ENCODE measurements at regions not wholly inside any gene's neighbourhood (a gene's known extent, or its start where the extent isn't known, plus 50 kb on each side); places are given as distances from the start of the nearest gene placed in this dataset.

GRCh38 chr12:92042791-92043531 is 102.7 kb downstream of the BTG1 start:
- Histone ChIP-seq H3K9me3 (ENCODE audit: insufficient read depth, low read length) (no peaks in the 10 kb centered on the region), H3K4me1 (ENCODE audit: low read length) (peaks cover 70% of the 10 kb centered on the region), H4K20me1 (ENCODE audit: insufficient read depth, low read length) (no peaks in the 10 kb centered on the region), H3K36me3 (replicated peaks; ENCODE audit: low read depth, low read length) (peaks cover 4% of the 10 kb centered on the region), H3K9ac (ENCODE audit: low read length) (no peak overlapping the region), H3K4me3 (ENCODE audit: low read length) (no peak overlapping the region), H3K27ac (ENCODE audit: low read length) (no peak overlapping the region), H3K4me2 (ENCODE audit: low read length) (no peak overlapping the region), H2AFZ (ENCODE audit: low read depth, low read length) (no peak overlapping the region), H3K27me3 (ENCODE audit: low read depth, low read length) (no peaks in the 10 kb centered on the region), H3K79me2 (ENCODE audit: low read length) (peaks cover 27% of the 10 kb centered on the region)
- TF ChIP-seq EZH2phosphoT487 (IDR thresholded peaks at IDR 0.05; ENCODE audit: low read depth) (no peak), CTCF (IDR thresholded peaks at IDR 0.05; ENCODE audit: low read depth, low read length) (no peak)

DNA sequence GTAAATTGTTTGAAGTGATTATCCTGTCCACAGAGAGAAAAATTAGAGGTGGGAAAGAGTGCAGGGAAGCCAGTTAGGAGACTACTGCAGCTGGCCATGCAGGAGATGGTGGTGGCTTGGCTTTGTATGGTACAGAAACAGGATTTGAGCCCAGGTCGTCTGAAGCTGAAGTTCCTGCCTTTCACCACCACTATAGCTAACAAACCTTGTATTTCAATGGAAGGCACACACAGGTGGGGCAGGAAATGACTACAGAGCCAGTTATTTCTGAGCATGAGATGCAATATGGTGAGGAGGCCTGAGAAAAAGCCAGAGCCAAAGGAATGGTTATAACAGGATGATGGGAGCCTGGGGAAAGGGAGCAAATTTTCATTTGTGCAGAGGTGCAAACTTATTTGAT is 103.9 kb downstream of the BTG1 start:
- Histone ChIP-seq H4K20me1 (ENCODE audit: insufficient read depth, low read length) (no peaks in the 10 kb centered on the region), H3K9ac (ENCODE audit: low read length) (no peak overlapping the region), H3K27me3 (ENCODE audit: low read depth, low read length) (no peaks in the 10 kb centered on the region), H3K79me2 (ENCODE audit: low read length) (peaks cover 23% of the 10 kb centered on the region; the same call in 1 of the 2 replicates), H3K4me1 (ENCODE audit: low read length) (peaks cover 70% of the 10 kb centered on the region), H3K4me3 (ENCODE audit: low read length) (no peak overlapping the region), H3K4me2 (ENCODE audit: low read length) (0 out of 2 replicates have a peak overlapping the region, but pooled peaks have one; percentile 10), H3K9me3 (ENCODE audit: insufficient read depth, low read length) (no peaks in the 10 kb centered on the region), H2AFZ (ENCODE audit: low read depth, low read length) (0 out of 2 replicates have a peak overlapping the region, but pooled peaks have one; percentile 7), H3K36me3 (replicated peaks; ENCODE audit: low read depth, low read length) (peaks cover 4% of the 10 kb centered on the region), H3K27ac (ENCODE audit: low read length) (no peak overlapping the region; the same call in 1 of the 2 replicates)
- TF ChIP-seq EZH2phosphoT487 (IDR thresholded peaks at IDR 0.05; ENCODE audit: low read depth) (no peak), CTCF (IDR thresholded peaks at IDR 0.05; ENCODE audit: low read depth, low read length) (no peak)

GRCh38 chr12:92039046-92039445 is 106.6 kb downstream of the BTG1 start:
- H3K4me1 ChIP-seq (ENCODE audit: low read length), result peaks cover 68% of the 10 kb centered on the region
- no peak overlapping the region for H3K4me3 ChIP-seq (ENCODE audit: low read length)
- H4K20me1 ChIP-seq (ENCODE audit: insufficient read depth, low read length), result no peaks in the 10 kb centered on the region
- H3K9ac ChIP-seq (ENCODE audit: low read length), result no peak overlapping the region
- no peak overlapping the region for H3K4me2 ChIP-seq (ENCODE audit: low read length)
- TF ChIP-seq CTCF (IDR thresholded peaks at IDR 0.05; ENCODE audit: low read depth, low read length) (no peak), EZH2phosphoT487 (IDR thresholded peaks at IDR 0.05; ENCODE audit: low read depth) (no peak)
- H3K9me3 ChIP-seq (ENCODE audit: insufficient read depth, low read length), result no peaks in the 10 kb centered on the region
- H3K79me2 ChIP-seq (ENCODE audit: low read length), result peaks cover 19% of the 10 kb centered on the region
- H3K36me3 ChIP-seq (replicated peaks; ENCODE audit: low read depth, low read length), result no peaks in the 10 kb centered on the region
- no peak overlapping the region for H3K27ac ChIP-seq (ENCODE audit: low read length)
- H2AFZ ChIP-seq (ENCODE audit: low read depth, low read length), result no peak overlapping the region
- H3K27me3 ChIP-seq (ENCODE audit: low read depth, low read length), result no peaks in the 10 kb centered on the region

GRCh38 chr12:92038476-92038875 is 107.2 kb downstream of the BTG1 start:
- Histone ChIP-seq H3K9me3 (ENCODE audit: insufficient read depth, low read length) (no peaks in the 10 kb centered on the region), H2AFZ (ENCODE audit: low read depth, low read length) (no peak overlapping the region), H3K4me2 (ENCODE audit: low read length) (no peak overlapping the region), H3K36me3 (replicated peaks; ENCODE audit: low read depth, low read length) (no peaks in the 10 kb centered on the region), H3K27me3 (ENCODE audit: low read depth, low read length) (no peaks in the 10 kb centered on the region), H4K20me1 (ENCODE audit: insufficient read depth, low read length) (no peaks in the 10 kb centered on the region), H3K4me1 (ENCODE audit: low read length) (peaks cover 74% of the 10 kb centered on the region), H3K79me2 (ENCODE audit: low read length) (peaks cover 19% of the 10 kb centered on the region), H3K9ac (ENCODE audit: low read length) (no peak overlapping the region), H3K27ac (ENCODE audit: low read length) (no peak overlapping the region), H3K4me3 (ENCODE audit: low read length) (no peak overlapping the region)
- no peak for TF ChIP-seq CTCF (IDR thresholded peaks at IDR 0.05; ENCODE audit: low read depth, low read length)
- no peak for TF ChIP-seq EZH2phosphoT487 (IDR thresholded peaks at IDR 0.05; ENCODE audit: low read depth)

Data from OCI-LY3 (cell line).